WTC11 (cell line): ENCODE measurements at regions not wholly inside any gene's neighbourhood (a gene's known extent, or its start where the extent isn't known, plus 50 kb on each side); places are given as distances from the start of the nearest gene placed in this dataset.
A peak's percentile ranks its signal among the peaks of the same experiment; 100 is the strongest.

Experiments
- ATAC-seq: fragments of 200-7000 bp; cut with Tn5 transposase; 2 replicates; pipeline ENCODE4 v1.10.0; 2021; ENCODE audit warnings: mild to moderate bottlenecking, moderate library complexity
- CTCF ChIA-PET: fragments of 300-600 bp; sonication (Branson Sonifier 250); formaldehyde crosslinking; loops from one replicate; lab custom pipeline; 2021; ENCODE audit warnings: antibody characterized with exemption; lab: Charles Lee
- POLR2A ChIA-PET: fragments of 350-600 bp; sonication (Branson Sonifier 250); formaldehyde crosslinking; loops from one replicate; lab custom pipeline; 2021; ENCODE audit warnings: antibody characterized with exemption; lab: Charles Lee
- DNase-seq: peaks from one replicate; pipeline ENCODE4 v3.0.0; 2021; ENCODE audit warnings: low spot score
- H3K27ac Mint-ChIP-seq: 2 replicates; pipeline ENCODE4 v1.8.0; 2021; ENCODE audit warnings: mixed read lengths
- H3K27me3 Mint-ChIP-seq: 2 replicates; pipeline ENCODE4 v1.8.0; 2021; ENCODE audit warnings: low read depth, mild to moderate bottlenecking, moderate library complexity, mixed read lengths
- H3K36me3 Mint-ChIP-seq: 2 replicates; pipeline ENCODE4 v1.8.0; 2021; ENCODE audit warnings: mixed read lengths
- H3K4me1 Mint-ChIP-seq: 2 replicates; pipeline ENCODE4 v1.8.0; 2022; ENCODE audit warnings: mixed read lengths
- H3K4me3 Mint-ChIP-seq: 2 replicates; pipeline ENCODE4 v1.8.0; 2021; ENCODE audit warnings: mild to moderate bottlenecking, moderate library complexity, mixed read lengths
- H3K9me3 Mint-ChIP-seq: 2 replicates; pipeline ENCODE4 v1.8.0; 2021; ENCODE audit warnings: mixed read lengths
- ARID4B ChIP-seq: sonication (generic); formaldehyde crosslinking; IDR thresholded peaks from 2 replicates; pipeline ENCODE4 v1.8.0; 2023; ENCODE audit warnings: missing genetic modification reagents, mild to moderate bottlenecking, borderline replicate concordance
- ATF1 ChIP-seq: sonication (generic); formaldehyde crosslinking; IDR thresholded peaks from 2 replicates; pipeline ENCODE4 v1.8.1; 2023; ENCODE audit warnings: mild to moderate bottlenecking, moderate library complexity, missing genetic modification reagents
- CBFB ChIP-seq: sonication (generic); formaldehyde crosslinking; IDR thresholded peaks from 2 replicates; pipeline ENCODE4 v1.8.1; 2022; ENCODE audit warnings: mild to moderate bottlenecking, low read depth, missing genetic modification reagents
- CREM ChIP-seq: sonication (generic); formaldehyde crosslinking; IDR thresholded peaks from 2 replicates; pipeline ENCODE4 v1.8.1; 2022; ENCODE audit warnings: mild to moderate bottlenecking, missing genetic modification reagents, moderate library complexity
- ELF4 ChIP-seq: sonication (generic); formaldehyde crosslinking; IDR thresholded peaks from 2 replicates; pipeline ENCODE4 v1.8.1; 2022; ENCODE audit warnings: low read depth, mild to moderate bottlenecking, moderate library complexity, missing genetic modification reagents
- ESRRA ChIP-seq: sonication (generic); formaldehyde crosslinking; IDR thresholded peaks from 2 replicates; pipeline ENCODE4 v1.8.1; 2022; ENCODE audit warnings: mild to moderate bottlenecking, missing genetic modification reagents, borderline replicate concordance
- FOXJ3 ChIP-seq: sonication (generic); formaldehyde crosslinking; IDR thresholded peaks from 2 replicates; pipeline ENCODE4 v1.9.0; 2021; ENCODE audit warnings: missing genetic modification reagents, mild to moderate bottlenecking, borderline replicate concordance
- GTF2I ChIP-seq: fragments of 250-450 bp; sonication (Bioruptor Pico); conservative IDR thresholded peaks from 2 replicates; pipeline ENCODE4 v1.4.0; 2021; ENCODE audit warnings: mild to moderate bottlenecking
- IRF2 ChIP-seq: sonication (generic); formaldehyde crosslinking; IDR thresholded peaks from 2 replicates; pipeline ENCODE4 v1.8.0; 2022; ENCODE audit warnings: low read depth, missing genetic modification reagents, borderline replicate concordance
- MLX ChIP-seq: sonication (generic); formaldehyde crosslinking; IDR thresholded peaks from 2 replicates; pipeline ENCODE4 v1.8.1; 2023; ENCODE audit warnings: mild to moderate bottlenecking, missing genetic modification reagents, moderate library complexity
- MYBL2 ChIP-seq: sonication (generic); formaldehyde crosslinking; IDR thresholded peaks from 2 replicates; pipeline ENCODE4 v1.8.1; 2023; ENCODE audit warnings: mild to moderate bottlenecking, moderate library complexity, missing genetic modification reagents
- OVOL2 ChIP-seq: fragments of 250-450 bp; sonication (Bioruptor Pico); IDR thresholded peaks from 2 replicates; pipeline ENCODE4 v1.9.0; 2021; ENCODE audit warnings: mild to moderate bottlenecking, borderline replicate concordance
- SMAD4 ChIP-seq: sonication (generic); formaldehyde crosslinking; IDR thresholded peaks from 2 replicates; pipeline ENCODE4 v1.8.0; 2022; ENCODE audit warnings: mild to moderate bottlenecking, missing genetic modification reagents
- TP53 ChIP-seq: sonication (generic); formaldehyde crosslinking; IDR thresholded peaks from 2 replicates; pipeline ENCODE4 v1.8.1; 2023; ENCODE audit warnings: mild to moderate bottlenecking, missing genetic modification reagents
- ZNF219 ChIP-seq: sonication (generic); formaldehyde crosslinking; IDR thresholded peaks from 2 replicates; pipeline ENCODE4 v1.8.0; 2023; ENCODE audit warnings: missing genetic modification reagents, mild to moderate bottlenecking, borderline replicate concordance
- ZNF263 ChIP-seq: sonication (generic); formaldehyde crosslinking; IDR thresholded peaks from 2 replicates; pipeline ENCODE4 v1.8.1; 2022; ENCODE audit warnings: low read depth, mild to moderate bottlenecking, moderate library complexity, missing genetic modification reagents
- ZNF416 ChIP-seq: fragments of 250-450 bp; sonication (Bioruptor Pico); IDR thresholded peaks from 2 replicates; pipeline ENCODE4 v1.9.0; 2021; ENCODE audit warnings: mild to moderate bottlenecking, inconsistent platforms
- TF ChIP-seq, protein P1 (sequence below): sonication (generic); formaldehyde crosslinking; IDR thresholded peaks from 2 replicates; pipeline ENCODE4 v1.8.0; 2022; ENCODE audit warnings: missing genetic modification reagents
- TF ChIP-seq, protein P2 (sequence below): sonication (generic); formaldehyde crosslinking; IDR thresholded peaks from 2 replicates; pipeline ENCODE4 v1.8.1; 2022; ENCODE audit warnings: missing genetic modification reagents, borderline replicate concordance
- TF ChIP-seq, protein P3 (sequence below): sonication (generic); formaldehyde crosslinking; conservative IDR thresholded peaks from 2 replicates; pipeline ENCODE4 v1.8.1; 2023; ENCODE audit warnings: mild to moderate bottlenecking, low read depth, missing genetic modification reagents, moderate library complexity
- TF ChIP-seq, protein P4 (sequence below): sonication (generic); formaldehyde crosslinking; IDR thresholded peaks from 2 replicates; pipeline ENCODE4 v1.8.1; 2023; ENCODE audit warnings: mild to moderate bottlenecking, missing genetic modification reagents, moderate library complexity
- TF ChIP-seq, protein P5 (sequence below): sonication (generic); formaldehyde crosslinking; conservative IDR thresholded peaks from 2 replicates; pipeline ENCODE4 v1.8.1; 2022; ENCODE audit warnings: mild to moderate bottlenecking, missing genetic modification reagents

- TF ChIP-seq ZNF416 (CRISPR knock-in tag) (no peak), CREM (CRISPR knock-in tag) (no peak), ESRRA (CRISPR knock-in tag) (no peak), FOXJ3 (CRISPR knock-in tag) (no peak), ELF4 (CRISPR knock-in tag) (no peak), SMAD4 (no peak), ZNF263 (CRISPR knock-in tag) (no peak), ARID4B (no peak), ATF1 (CRISPR knock-in tag) (no peak)
- TF ChIP-seq, protein P1, sequence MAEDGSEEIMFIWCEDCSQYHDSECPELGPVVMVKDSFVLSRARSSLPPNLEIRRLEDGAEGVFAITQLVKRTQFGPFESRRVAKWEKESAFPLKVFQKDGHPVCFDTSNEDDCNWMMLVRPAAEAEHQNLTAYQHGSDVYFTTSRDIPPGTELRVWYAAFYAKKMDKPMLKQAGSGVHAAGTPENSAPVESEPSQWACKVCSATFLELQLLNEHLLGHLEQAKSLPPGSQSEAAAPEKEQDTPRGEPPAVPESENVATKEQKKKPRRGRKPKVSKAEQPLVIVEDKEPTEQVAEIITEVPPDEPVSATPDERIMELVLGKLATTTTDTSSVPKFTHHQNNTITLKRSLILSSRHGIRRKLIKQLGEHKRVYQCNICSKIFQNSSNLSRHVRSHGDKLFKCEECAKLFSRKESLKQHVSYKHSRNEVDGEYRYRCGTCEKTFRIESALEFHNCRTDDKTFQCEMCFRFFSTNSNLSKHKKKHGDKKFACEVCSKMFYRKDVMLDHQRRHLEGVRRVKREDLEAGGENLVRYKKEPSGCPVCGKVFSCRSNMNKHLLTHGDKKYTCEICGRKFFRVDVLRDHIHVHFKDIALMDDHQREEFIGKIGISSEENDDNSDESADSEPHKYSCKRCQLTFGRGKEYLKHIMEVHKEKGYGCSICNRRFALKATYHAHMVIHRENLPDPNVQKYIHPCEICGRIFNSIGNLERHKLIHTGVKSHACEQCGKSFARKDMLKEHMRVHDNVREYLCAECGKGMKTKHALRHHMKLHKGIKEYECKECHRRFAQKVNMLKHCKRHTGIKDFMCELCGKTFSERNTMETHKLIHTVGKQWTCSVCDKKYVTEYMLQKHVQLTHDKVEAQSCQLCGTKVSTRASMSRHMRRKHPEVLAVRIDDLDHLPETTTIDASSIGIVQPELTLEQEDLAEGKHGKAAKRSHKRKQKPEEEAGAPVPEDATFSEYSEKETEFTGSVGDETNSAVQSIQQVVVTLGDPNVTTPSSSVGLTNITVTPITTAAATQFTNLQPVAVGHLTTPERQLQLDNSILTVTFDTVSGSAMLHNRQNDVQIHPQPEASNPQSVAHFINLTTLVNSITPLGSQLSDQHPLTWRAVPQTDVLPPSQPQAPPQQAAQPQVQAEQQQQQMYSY (CRISPR knock-in tag): no peak
Observed at GRCh38 chr4:166546009-166546408, 673.0 kb downstream of the TLL1 start (continued).

GRCh38 chr4:166577639-166578038, 656.7 kb downstream of the SPOCK3 start:
- ATAC-seq: peak; percentile 66
- Mint-ChIP-seq H3K36me3 (no peaks in the 10 kb centered on the region), H3K9me3 (peaks cover 3% of the 10 kb centered on the region; the same call in 1 of the 2 replicates), H3K27me3 (no peaks in the 10 kb centered on the region)
- DNase-seq: no peak
- POLR2A ChIA-PET: no interaction called here
- TF ChIP-seq MYBL2 (CRISPR knock-in tag): no peak
- no peak for TF ChIP-seq MLX (CRISPR knock-in tag)
- no peak for TF ChIP-seq GTF2I (CRISPR knock-in tag)
- TF ChIP-seq, protein P2, sequence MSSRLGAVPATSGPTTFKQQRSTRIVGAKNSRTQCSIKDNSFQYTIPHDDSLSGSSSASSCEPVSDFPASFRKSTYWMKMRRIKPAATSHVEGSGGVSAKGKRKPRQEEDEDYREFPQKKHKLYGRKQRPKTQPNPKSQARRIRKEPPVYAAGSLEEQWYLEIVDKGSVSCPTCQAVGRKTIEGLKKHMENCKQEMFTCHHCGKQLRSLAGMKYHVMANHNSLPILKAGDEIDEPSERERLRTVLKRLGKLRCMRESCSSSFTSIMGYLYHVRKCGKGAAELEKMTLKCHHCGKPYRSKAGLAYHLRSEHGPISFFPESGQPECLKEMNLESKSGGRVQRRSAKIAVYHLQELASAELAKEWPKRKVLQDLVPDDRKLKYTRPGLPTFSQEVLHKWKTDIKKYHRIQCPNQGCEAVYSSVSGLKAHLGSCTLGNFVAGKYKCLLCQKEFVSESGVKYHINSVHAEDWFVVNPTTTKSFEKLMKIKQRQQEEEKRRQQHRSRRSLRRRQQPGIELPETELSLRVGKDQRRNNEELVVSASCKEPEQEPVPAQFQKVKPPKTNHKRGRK (CRISPR knock-in tag): no peak
- no peak for TF ChIP-seq ESRRA (CRISPR knock-in tag)
- TF ChIP-seq OVOL2: no peak
- TF ChIP-seq, protein P3, sequence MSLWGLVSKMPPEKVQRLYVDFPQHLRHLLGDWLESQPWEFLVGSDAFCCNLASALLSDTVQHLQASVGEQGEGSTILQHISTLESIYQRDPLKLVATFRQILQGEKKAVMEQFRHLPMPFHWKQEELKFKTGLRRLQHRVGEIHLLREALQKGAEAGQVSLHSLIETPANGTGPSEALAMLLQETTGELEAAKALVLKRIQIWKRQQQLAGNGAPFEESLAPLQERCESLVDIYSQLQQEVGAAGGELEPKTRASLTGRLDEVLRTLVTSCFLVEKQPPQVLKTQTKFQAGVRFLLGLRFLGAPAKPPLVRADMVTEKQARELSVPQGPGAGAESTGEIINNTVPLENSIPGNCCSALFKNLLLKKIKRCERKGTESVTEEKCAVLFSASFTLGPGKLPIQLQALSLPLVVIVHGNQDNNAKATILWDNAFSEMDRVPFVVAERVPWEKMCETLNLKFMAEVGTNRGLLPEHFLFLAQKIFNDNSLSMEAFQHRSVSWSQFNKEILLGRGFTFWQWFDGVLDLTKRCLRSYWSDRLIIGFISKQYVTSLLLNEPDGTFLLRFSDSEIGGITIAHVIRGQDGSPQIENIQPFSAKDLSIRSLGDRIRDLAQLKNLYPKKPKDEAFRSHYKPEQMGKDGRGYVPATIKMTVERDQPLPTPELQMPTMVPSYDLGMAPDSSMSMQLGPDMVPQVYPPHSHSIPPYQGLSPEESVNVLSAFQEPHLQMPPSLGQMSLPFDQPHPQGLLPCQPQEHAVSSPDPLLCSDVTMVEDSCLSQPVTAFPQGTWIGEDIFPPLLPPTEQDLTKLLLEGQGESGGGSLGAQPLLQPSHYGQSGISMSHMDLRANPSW (CRISPR knock-in tag): no peak
- TF ChIP-seq ZNF219 (CRISPR knock-in tag): no peak
- TF ChIP-seq, protein P4, sequence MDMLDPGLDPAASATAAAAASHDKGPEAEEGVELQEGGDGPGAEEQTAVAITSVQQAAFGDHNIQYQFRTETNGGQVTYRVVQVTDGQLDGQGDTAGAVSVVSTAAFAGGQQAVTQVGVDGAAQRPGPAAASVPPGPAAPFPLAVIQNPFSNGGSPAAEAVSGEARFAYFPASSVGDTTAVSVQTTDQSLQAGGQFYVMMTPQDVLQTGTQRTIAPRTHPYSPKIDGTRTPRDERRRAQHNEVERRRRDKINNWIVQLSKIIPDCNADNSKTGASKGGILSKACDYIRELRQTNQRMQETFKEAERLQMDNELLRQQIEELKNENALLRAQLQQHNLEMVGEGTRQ: no peak
- TF ChIP-seq IRF2 (CRISPR knock-in tag): no peak
- no peak for TF ChIP-seq CBFB (CRISPR knock-in tag)
- TF ChIP-seq, protein P5, sequence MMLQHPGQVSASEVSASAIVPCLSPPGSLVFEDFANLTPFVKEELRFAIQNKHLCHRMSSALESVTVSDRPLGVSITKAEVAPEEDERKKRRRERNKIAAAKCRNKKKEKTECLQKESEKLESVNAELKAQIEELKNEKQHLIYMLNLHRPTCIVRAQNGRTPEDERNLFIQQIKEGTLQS: no peak
- TF ChIP-seq TP53 (CRISPR knock-in tag): no peak
- TF ChIP-seq, all 79 proteins: peak for 0
- H3K4me1 Mint-ChIP-seq: peaks cover 4% of the 10 kb centered on the region; the same call in 1 of the 2 replicates
- H3K4me3 Mint-ChIP-seq: no peak overlapping the region
- CTCF ChIA-PET: interaction anchor here (1.0 kb wide), 1 partner anchor 17 kb away, joined by 3 read pairs; no protein-coding TSS in a partner anchor
- no peak overlapping the region for H3K27ac Mint-ChIP-seq
